NCI-H1694 (cell line): ENCODE measurements at regions not wholly inside any gene's neighbourhood (a gene's known extent, or its start where the extent isn't known, plus 50 kb on each side); places are given as distances from the start of the nearest gene placed in this dataset.

Experiments
- DNase-seq: peaks from one replicate; lab custom pipeline; 2025; lab: John Stamatoyannopoulos, UW

DNA sequence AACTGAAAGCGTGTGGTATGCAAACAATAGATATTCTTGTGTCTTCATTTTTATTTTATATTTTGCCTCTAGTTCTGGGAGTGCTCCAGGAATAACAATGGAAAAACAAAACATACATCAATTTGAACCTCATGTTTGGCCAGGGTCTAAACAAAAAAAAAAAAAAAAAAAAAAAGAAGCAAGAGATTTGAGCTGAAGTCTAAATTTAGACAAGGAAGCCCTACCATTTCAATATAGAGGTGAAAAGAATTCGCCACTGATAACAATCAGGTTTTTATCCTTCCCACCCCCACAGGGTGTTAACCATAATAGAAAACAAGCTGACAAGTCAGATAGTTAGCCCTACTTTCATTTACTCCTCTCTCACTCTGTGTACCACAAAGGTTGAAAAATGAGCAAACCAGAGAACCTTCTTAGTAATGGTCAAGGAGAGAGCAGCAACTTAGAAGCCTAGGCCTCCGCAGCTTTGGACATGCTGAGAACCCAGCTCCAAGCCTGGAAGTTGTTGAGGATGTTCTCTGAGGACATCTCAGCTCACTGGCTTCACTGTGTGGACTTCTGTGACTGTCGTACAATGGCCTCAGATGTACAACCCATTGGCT lies 118.2 kb upstream of the HMHB1 start:
- DNase-seq = no peak

DNA sequence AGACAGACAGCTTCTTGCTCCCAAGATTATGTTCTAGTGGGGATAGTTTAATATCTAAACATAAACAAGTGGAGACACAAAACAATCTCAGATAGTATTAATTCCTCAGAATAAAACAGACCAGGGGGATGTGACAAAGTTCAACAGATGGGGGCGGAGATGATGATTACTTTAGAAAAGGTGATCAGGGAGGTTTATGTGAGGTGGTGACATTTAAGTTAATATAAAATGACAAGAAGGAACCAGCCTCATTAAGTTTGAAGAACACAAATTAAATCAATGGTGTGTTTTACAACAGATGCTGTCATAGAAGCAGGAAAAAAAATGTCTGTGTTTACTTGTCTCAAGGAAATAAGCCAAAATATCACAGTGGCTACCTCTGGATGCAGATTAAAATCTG lies 119.6 kb upstream of the HMHB1 start:
- DNase-seq = no peak

DNA sequence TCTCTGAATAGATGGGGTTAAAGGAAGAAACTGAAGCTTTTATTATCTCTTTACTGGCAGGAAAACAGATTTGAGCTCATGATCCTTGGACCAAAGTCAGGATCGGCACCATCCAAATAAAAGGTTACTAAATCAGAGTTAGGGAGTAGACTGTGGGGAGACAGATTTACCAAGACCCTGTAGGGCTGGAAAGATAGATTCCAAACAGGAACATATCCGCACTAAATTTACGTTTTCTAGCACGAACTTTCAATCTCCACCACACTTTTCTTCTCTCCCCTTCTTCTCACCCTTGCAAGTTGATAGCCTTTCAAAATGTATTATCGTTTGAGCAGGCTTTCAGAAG lies 120.0 kb upstream of the HMHB1 start:
- no peak for DNase-seq

DNA sequence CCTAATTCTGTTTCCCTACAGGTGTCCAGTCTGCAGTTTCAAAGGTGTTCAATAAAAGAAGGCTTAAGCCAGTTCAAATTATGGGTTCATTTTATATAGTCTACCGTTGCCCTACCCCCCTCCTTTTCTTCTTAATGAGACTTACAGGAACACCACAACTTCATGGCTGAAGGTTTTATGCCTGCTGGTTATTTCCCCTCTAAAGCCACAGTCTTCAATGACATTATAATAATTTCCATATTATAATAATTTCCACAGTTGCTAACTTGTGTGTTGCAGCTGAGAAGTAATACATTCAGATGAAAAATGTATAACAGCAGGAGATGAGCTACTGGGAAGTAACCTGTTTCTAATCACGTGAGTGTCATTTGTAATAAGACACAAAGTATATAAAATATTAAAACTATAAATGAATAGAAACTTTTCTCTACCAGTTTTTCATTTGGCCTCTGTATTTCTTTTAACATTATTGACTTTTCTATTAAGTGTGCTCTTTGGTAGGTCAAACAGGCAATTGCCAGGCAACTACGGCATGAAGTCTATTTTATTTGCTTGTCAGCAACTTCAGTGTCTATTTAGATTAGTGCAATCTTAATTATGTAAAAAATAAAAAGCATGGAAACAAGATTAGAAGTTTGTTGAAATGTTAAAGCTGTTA lies 120.5 kb upstream of the HMHB1 start:
- no peak for DNase-seq

GRCh38 chr5:143687604-143688003 lies 124.4 kb upstream of the HMHB1 start:
- no peak for DNase-seq

DNA sequence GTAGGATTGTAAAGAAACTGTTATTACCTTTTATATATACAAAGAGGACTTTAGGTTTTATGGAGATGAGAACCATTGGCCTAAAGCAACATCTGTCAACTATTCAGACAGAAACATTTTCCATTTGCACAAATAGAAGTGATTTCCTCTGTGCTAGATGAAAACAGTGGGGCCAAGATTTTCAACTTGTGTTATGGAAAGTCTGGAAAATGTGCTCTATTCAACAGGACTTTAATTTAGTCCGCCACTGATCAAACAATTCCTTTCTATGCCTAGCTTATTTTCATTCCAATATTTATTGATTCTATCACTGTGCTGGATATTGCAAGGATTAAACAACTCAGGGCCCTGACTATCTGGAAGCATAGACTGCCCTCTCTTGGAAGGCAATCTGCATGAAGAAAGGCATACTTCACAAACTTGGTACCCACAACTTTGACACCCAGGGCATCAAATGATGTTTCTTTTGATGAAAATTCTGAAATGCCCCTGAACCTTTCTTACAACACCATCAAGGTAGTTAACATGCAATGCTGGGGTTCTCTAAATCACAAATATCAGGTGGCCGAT lies 126.6 kb upstream of the HMHB1 start:
- no peak for DNase-seq

DNA sequence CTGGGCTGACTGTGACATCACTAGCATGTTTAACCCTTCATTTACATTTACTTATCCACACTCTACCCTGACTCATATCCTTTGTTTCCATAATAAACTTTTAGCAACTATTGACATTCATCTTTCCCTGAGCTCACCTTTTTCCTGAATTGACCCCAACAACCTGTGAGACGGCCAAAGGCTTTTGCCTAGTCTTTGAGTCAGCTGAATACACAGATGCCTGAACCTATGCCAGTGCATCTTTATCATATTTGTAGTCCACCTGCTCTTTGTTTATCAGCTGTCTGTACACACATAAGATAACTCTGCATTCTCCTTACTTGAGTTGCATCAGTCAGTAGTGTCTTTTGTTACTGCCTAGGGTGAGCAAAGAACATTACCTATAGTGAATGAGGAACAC lies 128.5 kb upstream of the HMHB1 start:
- DNase-seq = no peak

DNA sequence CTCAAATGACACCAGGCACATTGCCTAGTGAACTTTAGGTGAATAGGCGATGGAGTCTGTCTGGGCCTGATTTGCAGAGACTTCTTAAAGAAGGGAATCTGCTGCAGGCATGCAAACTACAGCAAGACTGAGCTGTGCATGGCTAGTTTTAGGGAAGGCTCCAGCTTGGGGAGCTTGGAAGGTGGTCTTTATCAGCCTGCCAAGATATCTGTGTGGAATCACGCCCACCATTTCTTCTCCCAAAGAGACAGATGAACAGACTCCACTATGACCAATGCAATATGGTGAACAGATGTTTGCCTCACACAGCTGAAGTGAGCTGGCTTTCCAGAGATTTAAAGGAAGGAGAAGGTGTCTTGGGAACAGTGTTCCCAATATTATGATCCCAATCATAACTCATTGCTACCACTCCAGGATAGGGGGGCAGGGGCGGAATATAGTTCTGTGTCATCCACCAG lies 129.0 kb upstream of the HMHB1 start:
- peak; percentile 57 for DNase-seq

DNA sequence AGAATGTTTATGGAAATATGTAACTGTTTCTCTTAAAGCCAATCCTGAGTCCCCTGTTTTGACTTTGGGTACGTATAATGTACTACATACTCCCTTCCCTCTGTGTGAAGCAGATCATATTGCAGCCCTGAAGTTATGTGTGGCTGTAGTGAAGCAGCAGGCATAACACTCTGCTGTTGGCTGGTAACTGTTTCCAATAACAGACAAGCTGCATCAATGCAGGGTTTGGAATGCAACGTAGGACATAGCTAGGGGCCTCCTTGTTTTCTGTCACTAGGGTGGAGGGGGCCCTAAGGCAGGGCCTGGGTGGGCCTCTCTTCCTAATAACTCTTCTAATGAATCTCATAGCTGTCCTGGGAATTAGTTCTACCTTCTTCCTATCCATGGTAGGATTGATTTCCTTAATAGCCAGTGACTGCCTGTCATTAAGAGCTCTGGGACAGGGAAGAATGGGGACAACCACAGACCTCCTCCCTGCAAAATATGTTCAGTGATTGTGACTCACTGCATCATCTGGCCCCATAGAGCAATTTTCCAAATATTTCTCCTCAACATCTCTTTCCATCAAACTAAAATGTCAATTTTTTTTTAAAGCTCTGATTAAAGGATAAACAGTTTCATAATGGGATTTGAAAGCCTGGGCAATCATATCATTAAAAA lies 129.6 kb upstream of the HMHB1 start:
- DNase-seq = peak; percentile 61

- no peak for DNase-seq
Measured at GRCh38 chr5:143680672-143681259, 131.2 kb upstream of the HMHB1 start.

DNA sequence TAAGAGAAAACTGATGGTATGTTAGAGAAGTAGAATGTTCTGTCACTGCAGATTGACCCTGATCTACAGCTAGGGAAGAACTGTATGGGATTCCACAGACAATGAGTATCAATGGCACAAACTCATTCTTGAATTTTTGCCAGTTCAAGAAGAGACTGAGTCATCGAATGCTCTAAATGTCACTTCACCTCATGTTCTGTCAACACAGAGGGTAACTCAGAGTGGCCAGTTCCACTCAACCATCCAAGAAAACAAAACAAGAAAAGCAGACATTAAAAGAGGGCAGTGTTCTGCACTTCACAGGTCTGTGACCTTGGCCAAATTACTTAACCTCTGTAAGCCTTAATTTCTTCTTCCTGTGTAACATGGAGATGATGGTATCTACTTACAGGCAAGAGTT lies 132.2 kb upstream of the HMHB1 start:
- DNase-seq = no peak

GRCh38 chr5:143678148-143678905 lies 133.6 kb upstream of the HMHB1 start:
- DNase-seq = no peak

DNA sequence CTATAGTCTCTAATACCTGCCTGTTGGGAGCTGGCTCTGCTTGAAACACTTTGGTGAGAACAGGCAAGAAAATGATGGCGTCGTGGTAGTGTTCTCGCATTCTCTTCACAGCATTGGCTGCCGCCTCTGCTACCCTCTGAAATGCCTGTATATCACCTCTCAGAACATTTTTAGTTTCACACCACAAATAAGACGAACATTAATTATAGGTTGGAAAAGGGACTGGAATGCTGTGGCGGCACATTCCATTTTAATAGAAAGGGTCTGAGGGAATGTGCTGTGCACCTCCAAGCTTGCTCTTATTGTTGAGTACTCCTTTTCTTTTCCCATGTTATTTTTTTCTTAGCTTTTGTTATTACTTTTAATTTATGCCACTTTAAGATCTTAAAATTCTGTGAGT lies 134.6 kb upstream of the HMHB1 start:
- DNase-seq = no peak

DNA sequence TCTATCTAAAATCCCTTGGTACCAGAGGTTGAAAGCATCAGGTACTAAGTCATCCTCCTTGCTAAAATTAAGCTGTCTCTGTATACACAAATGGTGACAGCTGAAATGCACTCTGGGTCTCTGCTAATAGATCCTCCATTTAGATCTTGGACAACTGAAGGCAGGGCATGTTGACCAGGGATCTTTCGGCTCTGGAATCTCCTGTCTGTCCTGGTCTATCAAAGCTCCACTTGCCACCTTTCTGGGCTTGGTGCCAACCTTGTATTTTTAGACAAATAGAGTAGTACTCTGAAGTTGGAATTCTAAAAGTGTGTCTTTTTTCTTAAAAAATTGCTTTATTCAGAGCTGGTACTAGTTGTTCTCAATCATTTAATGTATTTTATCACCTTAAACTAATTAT lies 135.2 kb upstream of the HMHB1 start:
- no peak for DNase-seq

DNA sequence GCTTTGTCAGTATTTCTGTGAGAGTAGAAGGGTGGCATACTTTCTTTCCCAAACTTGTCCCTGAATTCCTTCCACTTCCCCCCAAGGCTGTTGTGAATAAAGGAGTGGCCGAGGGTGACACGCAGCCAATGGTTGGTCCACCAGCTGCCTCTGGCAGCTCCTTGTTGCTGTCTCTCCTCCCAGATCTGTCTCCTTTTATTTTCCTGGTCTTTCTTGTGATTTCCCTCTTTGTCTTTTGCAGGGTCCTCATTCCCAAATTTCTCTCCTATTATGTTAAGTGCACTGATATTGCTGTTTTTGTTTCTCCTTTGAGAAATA lies 137.5 kb upstream of the HMHB1 start:
- no peak for DNase-seq

DNA sequence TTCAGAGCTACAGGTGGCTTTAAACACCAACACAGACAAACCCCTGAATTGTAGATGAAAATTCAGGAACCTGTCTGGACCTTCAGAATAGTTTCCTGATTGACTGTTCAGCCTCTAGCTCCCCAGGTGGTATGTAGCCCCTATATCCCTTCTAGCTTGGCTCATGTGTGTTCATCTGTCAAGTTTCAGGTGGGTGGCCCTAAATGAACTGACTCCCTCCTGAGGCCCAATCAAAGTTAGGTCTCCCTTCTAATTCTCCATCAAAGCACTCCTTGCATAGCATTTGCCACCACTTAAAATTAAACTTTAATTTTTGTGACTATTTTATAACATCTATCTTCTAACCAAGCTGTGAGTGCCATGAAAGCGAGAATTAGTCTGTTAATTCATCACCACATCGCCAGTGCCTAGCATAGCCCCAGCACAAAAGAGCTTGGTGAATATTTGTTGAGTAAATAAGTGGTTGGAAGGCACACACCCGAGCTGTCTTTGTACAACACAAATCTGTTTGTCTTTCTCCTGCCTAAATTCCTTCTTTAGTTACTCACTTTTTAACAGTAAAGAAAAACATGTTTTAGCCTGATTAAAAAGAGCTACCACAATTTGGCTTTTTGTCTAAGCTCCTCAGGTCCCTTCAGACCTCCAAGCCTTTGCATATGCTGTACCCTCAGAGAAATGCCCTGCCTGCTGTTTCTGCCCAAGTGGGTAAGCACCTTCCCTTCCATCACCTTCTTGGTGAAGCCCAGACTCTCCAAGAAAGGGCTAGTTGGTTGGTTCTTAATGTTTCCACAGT lies 138.1 kb upstream of the HMHB1 start:
- no peak for DNase-seq

GRCh38 chr5:143672806-143673205 lies 139.2 kb upstream of the HMHB1 start:
- no peak for DNase-seq

- no peak for DNase-seq
Measured at GRCh38 chr5:143671674-143672569, 140.0 kb upstream of the HMHB1 start.

DNA sequence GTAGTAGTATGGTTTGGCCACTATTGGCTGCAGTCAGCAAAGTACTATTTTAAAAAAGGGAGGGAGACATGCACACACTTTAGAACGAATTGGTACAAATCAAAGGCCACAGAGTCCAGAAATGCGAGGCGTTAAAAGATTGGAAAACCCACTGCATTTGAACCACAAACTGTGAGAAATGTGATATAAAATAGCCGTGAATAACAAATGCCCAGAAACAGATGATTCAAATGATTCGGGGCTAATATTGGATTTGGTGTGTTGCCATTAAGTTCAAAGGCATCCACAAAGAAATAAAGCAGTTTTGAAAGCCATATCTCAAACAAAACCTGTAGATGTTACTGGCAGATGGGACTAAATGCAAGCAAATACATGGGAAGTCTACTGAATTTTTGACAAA lies 140.9 kb upstream of the HMHB1 start:
- no peak for DNase-seq

- no peak for DNase-seq
Measured at GRCh38 chr5:143665866-143666265, 146.1 kb upstream of the HMHB1 start.

DNA sequence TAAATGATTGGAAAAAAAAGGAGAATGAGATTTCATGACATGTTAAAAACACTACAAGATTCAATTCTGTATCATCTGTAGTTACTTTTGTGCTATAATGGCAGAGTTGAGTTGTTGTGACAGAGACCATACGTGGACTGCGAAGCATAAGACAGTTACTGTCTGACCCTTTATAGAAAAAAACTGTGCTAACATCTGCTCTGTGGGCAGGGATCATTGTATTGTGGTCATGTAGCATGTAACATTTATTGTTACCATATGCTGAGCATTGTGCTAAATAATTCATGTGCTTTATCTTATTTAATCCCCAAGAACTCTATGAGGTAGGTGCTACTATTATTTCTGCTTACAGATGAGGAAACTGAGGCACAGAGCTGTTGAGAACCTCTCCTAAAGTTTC lies 147.3 kb upstream of the HMHB1 start:
- no peak for DNase-seq
